Activated T-cell treated with anti-CD3 and anti-CD28 coated beads, Interleukin-2, amount 50 U/mL, for 24 hours (primary cell): ENCODE measurements at regions not wholly inside any gene's neighbourhood (a gene's known extent, or its start where the extent isn't known, plus 50 kb on each side); places are given as distances from the start of the nearest gene placed in this dataset.

ENCODE experiments used
- DNase-seq: peaks from one replicate; pipeline ENCODE4 v3.0.0-alpha.2; 2020
- H3K27ac Mint-ChIP-seq: 2 replicates; pipeline ENCODE4 v1.8.0; 2020; ENCODE audit warnings: mild to moderate bottlenecking, mixed read lengths
- H3K27me3 Mint-ChIP-seq: 2 replicates; pipeline ENCODE4 v1.8.0; 2020; ENCODE audit warnings: mixed read lengths
- H3K36me3 Mint-ChIP-seq: 2 replicates; pipeline ENCODE4 v1.8.0; 2020; ENCODE audit warnings: low read depth, mixed read lengths
- H3K4me1 Mint-ChIP-seq: 2 replicates; pipeline ENCODE4 v1.8.0; 2020; ENCODE audit warnings: low read depth, mixed read lengths
- H3K4me3 Mint-ChIP-seq: 2 replicates; pipeline ENCODE4 v1.8.0; 2020; ENCODE audit warnings: mild to moderate bottlenecking, moderate library complexity, mixed read lengths
- H3K9me3 Mint-ChIP-seq: 2 replicates; pipeline ENCODE4 v1.8.0; 2020; ENCODE audit warnings: mixed read lengths

DNA sequence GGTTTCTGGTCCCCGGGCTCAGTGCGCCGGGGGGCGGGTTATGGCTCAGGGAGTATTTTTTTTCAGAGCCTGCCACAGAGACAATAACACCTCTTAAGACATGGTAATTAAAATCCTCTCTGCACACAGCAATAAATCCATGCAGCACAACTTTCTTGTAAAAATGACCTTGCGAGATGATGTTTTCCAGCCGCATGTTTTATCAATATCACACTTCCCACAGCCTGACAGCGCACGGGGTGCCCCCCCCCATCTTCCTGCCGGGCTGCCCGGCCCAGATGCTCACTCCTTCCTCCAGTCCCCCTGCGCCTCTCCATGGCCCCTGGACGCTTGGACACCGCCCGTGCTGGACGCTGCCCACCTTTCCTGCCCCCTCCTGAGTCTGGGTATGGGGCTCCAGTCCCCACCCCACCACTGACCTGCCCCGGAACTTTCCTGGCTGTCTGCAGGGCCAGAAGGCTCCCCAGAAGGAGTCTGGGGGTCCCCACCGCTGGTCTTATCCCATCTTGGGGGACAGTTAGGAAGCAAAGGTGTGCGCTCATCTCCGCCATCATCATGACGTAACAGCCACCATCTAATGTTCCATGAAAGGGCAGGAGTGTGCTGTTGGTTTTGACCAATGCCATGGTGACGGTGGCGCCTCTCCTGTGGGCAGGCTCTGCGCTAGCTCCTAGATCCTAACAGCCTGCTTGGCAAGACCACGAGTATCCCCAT, 182.9 kb downstream of the KIF26A start:
- Mint-ChIP-seq H3K36me3 (no peaks in the 10 kb centered on the region), H3K27ac (no peak overlapping the region), H3K9me3 (no peaks in the 10 kb centered on the region), H3K27me3 (peaks cover 7% of the 10 kb centered on the region), H3K4me3 (no peak overlapping the region), H3K4me1 (peaks cover 1% of the 10 kb centered on the region)
- DNase-seq: peak; percentile 23

DNA sequence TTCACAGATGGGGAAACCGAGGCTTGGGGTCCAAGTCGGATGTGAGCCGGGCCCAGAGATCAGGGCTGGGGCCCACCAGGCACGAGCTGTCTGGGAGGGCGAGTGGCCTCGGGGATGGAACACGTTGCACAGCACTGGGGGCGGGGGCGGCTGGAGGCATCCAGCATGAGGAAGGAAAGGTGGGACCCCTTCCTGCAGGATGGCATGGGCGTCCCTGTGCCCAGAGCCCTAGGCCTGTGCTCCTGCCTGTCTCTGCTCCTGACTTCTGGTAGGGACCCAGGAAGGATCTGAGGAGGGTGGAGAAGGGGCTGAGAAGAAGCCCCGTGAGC, 183.4 kb downstream of the KIF26A start:
- Mint-ChIP-seq H3K36me3 (no peaks in the 10 kb centered on the region), H3K4me1 (peaks cover 1% of the 10 kb centered on the region), H3K27me3 (peaks cover 7% of the 10 kb centered on the region), H3K9me3 (no peaks in the 10 kb centered on the region), H3K4me3 (no peak overlapping the region), H3K27ac (no peak overlapping the region)
- DNase-seq: peak; percentile 22

DNA sequence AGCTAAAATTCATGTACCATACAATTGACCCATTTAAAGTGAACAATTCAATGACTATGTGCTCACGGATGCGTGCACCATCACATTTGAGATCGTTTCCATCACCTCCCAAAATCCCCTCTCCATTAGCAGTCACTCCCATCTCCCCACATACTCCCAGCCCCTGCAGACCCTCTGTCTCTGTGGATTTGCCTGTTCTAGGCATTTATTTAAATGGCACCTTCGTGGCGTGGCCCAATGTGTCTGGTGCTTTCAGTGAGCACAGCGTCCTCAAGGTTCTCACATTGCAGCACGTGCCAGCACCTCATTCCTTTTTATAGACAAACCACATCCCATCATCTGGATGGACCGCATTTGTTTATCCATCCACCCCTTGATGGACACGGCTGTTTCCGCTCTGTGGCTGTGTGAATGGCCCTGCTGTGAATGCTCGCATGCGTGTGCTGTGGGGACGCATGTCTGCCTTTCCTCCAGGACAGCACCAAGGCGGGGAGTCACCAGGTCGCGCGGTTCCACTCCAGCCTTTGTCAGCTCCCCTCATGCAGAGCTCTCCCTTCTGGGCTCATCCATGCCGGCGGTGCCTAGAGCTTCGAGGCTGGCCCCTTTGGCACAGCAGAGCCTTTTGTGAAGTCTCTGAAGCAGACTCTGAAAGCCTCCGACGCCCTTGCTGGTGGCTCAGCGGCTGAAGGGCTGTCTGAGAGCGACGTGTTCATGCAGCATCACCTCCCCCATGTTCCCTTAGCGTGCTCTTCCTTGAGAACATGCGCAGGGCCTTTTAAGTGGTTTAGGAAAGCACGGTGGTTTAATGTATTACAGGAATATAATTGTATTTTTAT, 184.4 kb downstream of the KIF26A start:
- H3K27me3 Mint-ChIP-seq: peaks cover 7% of the 10 kb centered on the region
- no peak overlapping the region for H3K4me3 Mint-ChIP-seq
- H3K27ac Mint-ChIP-seq: no peak overlapping the region
- no peaks in the 10 kb centered on the region for H3K9me3 Mint-ChIP-seq
- DNase-seq: no peak
- H3K36me3 Mint-ChIP-seq: no peaks in the 10 kb centered on the region
- peaks cover 1% of the 10 kb centered on the region for H3K4me1 Mint-ChIP-seq

DNA sequence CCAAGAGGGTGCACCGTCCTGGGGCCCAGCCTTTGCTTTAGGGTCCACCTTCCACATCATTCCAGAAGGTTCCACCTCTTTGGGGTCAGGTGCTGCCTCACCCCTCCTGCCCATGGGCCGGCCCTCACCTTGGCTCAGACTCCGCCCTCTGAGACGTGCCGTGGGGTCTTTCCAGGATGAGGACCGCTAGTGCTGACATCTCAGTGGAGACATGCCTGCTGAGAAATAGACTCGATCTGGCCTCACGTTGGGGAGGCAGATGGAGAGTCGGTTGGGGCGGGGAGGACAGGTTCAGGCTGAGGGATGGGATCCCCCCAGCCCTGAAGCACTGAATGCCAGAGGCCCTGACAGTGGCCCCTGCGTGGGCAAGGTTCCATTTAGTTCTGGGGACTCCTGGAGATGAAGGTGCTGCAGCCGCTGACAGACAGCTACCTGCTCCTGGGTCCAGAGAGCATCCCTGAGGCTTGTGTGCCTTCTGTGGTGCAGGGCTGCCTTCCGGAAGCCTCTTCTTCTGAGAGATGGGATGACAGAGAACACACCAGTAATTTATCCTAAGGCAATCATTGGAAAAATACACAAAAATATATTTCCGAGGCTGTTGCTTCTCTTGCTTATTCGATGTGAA, 185.3 kb downstream of the KIF26A start:
- H3K27ac Mint-ChIP-seq: no peak overlapping the region
- peaks cover 7% of the 10 kb centered on the region for H3K27me3 Mint-ChIP-seq
- DNase-seq: peak; percentile 11
- no peak overlapping the region for H3K4me3 Mint-ChIP-seq
- H3K36me3 Mint-ChIP-seq: no peaks in the 10 kb centered on the region
- H3K4me1 Mint-ChIP-seq: peaks cover 1% of the 10 kb centered on the region
- H3K9me3 Mint-ChIP-seq: no peaks in the 10 kb centered on the region

DNA sequence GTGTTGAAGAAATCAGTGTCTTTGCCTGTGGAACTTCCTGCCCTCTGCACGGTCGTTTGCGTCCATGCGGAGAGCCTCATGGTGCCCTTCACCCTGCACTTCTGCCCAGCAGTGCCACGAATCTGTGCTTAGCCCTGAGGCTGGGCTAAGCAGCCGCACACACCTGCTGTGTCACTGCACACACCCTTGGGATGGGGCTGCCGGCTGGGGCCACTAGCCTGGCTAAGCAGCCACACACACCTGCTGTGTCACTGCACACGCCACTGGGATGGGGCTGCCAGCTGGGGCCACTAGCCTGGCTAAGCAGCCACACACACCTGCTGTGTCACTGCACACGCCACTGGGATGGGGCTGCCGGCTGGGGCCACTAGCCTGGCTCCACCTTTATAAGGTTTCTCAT, 188.5 kb downstream of the KIF26A start:
- H3K27ac Mint-ChIP-seq: no peak overlapping the region
- H3K9me3 Mint-ChIP-seq: peaks cover 18% of the 10 kb centered on the region
- H3K4me3 Mint-ChIP-seq: no peak overlapping the region
- DNase-seq: no peak
- no peaks in the 10 kb centered on the region for H3K4me1 Mint-ChIP-seq
- no peaks in the 10 kb centered on the region for H3K27me3 Mint-ChIP-seq
- H3K36me3 Mint-ChIP-seq: peaks cover 2% of the 10 kb centered on the region

DNA sequence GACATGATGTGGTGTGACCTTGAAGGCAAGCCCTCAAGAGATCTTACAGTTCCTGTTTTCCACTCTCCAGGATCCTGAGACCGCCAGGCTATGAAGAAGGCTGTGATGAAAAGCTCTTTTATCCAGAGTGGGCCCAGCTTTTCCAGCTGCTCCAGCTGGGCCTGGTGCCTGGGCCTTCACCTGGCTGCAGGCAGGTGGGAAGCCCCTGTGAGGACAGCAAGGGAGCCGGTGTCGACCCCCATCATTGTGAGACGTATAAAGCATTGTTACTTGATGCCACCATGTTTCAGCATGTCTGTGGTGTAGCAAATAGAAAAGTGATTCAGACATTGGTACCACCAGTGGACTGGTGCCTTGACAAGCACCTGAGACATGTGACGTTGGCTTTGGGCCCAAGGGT, 190.2 kb downstream of the KIF26A start:
- Mint-ChIP-seq H3K36me3 (peaks cover 2% of the 10 kb centered on the region), H3K4me3 (no peak overlapping the region), H3K27ac (no peak overlapping the region), H3K9me3 (peaks cover 18% of the 10 kb centered on the region), H3K27me3 (no peaks in the 10 kb centered on the region), H3K4me1 (no peaks in the 10 kb centered on the region)
- DNase-seq: no peak

DNA sequence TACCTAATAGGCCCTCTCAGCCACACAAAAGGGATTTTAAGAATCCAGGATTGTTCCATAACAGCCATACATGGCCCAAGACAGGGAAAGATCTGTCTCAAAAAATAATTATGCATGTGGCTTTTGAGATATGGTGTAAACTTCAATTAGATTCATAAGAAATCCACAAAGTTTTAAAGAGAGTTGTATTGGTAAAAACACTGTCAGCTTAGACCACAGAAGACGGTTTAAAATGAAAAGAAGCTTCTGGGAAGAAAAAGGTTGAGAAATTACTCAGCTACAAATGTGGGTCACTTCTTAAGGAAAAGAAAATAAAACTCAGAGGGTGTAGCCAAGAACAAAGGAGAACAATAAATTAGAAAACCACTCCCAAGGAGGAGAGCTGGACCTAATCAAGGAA, 191.4 kb downstream of the KIF26A start:
- no peak overlapping the region for H3K27ac Mint-ChIP-seq
- DNase-seq: no peak
- no peak overlapping the region for H3K4me3 Mint-ChIP-seq
- no peaks in the 10 kb centered on the region for H3K4me1 Mint-ChIP-seq
- no peaks in the 10 kb centered on the region for H3K27me3 Mint-ChIP-seq
- peaks cover 18% of the 10 kb centered on the region for H3K9me3 Mint-ChIP-seq
- H3K36me3 Mint-ChIP-seq: peaks cover 2% of the 10 kb centered on the region

DNA sequence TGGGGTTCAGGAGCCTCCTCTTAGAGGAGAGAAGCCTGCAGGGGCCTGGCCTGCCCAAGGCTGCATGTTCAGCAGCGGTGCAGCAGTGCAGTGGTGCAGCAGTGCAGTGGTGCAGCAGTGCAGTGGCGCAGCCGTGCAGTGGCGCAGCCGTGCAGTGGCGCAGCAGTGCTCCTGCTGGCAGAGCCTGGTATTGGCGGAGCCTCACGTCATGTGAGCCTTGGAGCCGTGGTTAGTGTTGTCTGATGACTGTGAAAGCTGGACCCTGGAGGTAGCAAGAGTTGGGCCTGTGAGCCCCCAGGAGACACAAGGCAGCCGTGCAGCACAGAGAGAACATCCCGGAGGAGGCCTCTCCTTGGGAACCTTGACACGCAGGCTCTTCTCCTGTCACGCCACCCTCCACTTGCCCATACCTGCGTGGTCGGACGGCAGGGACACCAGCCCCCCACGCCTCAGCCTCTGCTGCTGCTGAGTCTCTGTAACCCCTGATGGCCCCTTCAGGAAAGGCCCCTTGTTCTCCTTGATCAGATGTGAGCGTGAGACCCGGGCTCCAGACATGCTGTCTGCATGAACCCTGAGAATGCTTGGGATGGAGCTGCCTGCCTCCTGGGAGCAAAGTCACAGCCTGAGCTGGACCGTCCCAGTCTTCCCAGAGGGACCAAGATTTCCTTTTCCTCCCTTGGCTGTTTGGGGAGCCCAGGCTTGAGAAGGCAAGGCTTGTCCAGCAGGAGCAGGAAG, 193.7 kb downstream of the KIF26A start:
- Mint-ChIP-seq H3K36me3 (peaks cover 2% of the 10 kb centered on the region), H3K27ac (no peak overlapping the region), H3K4me3 (no peak overlapping the region), H3K27me3 (no peaks in the 10 kb centered on the region), H3K9me3 (peaks cover 18% of the 10 kb centered on the region), H3K4me1 (no peaks in the 10 kb centered on the region)
- DNase-seq: peak; percentile 16

DNA sequence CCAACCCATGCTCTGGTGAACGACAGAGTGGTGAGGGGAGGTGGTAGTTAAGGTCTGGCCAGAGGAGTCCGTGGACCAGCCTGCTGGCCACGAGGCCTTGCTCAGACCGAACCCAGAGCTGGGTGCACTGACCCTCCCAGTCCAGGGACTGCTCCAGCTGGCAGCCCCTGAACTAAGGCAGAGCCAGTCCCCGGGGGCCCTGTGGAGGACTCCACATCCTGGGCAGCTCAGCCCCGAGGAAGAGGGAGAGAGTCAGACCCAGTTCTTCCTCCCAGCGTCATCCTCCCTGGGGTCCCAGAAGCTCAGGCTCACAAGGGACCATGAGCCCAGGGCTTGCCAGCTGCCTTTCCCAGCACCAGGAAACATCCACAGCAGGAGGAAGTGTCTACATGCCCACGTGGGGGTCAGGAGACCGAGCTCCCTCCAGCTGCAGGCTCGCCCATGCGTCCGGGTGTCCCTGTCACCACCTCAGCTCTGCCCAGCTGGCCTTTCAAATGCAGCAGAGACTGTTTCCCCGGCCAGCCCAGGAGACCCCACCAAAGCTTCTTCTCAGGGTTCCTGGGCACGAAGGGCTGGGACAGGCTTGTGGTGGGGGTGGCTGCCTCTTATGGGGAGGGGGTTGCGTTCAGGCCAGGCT, 194.4 kb downstream of the KIF26A start:
- Mint-ChIP-seq H3K9me3 (peaks cover 18% of the 10 kb centered on the region), H3K4me1 (no peaks in the 10 kb centered on the region), H3K36me3 (peaks cover 2% of the 10 kb centered on the region), H3K27me3 (no peaks in the 10 kb centered on the region), H3K4me3 (no peak overlapping the region), H3K27ac (no peak overlapping the region)
- DNase-seq: no peak

DNA sequence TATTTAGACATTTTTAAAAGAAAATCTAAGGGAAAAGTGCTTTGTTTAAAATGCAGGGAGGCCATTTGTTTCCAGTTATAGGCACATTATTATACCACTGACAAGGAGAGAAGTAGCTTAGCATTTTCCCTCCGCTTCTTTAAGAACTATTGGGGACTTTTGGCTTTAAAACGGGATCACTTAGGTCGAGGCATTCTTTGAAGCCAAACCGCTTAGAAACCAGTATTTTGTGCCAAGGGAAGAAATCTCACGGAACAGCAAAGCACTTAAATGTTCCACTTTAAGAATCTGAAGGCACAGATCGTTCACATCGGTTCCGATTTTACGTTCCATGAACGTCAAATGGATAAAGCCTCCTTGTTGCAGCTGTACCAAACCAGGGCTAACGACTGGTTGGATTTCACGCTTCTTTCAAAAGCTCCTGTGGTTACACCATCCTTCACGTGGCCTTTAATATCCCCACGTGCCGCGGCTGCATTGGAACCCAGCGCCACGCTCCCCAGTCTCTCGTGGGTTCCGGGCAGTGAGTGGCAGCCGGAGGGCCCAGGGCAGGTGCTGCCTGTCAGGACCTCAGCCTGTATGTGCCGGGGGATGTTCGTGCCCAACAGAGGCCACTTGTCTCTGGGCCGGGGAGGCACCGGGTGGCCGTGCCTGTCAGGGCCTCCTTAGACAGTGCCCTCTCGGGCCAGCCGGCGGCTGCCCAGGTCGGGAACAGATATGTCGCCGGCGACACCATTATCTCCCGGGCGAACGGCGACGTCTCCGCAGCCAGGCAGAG, 195.4 kb downstream of the KIF26A start:
- DNase-seq: no peak
- peaks cover 2% of the 10 kb centered on the region for H3K36me3 Mint-ChIP-seq
- no peaks in the 10 kb centered on the region for H3K27me3 Mint-ChIP-seq

DNA sequence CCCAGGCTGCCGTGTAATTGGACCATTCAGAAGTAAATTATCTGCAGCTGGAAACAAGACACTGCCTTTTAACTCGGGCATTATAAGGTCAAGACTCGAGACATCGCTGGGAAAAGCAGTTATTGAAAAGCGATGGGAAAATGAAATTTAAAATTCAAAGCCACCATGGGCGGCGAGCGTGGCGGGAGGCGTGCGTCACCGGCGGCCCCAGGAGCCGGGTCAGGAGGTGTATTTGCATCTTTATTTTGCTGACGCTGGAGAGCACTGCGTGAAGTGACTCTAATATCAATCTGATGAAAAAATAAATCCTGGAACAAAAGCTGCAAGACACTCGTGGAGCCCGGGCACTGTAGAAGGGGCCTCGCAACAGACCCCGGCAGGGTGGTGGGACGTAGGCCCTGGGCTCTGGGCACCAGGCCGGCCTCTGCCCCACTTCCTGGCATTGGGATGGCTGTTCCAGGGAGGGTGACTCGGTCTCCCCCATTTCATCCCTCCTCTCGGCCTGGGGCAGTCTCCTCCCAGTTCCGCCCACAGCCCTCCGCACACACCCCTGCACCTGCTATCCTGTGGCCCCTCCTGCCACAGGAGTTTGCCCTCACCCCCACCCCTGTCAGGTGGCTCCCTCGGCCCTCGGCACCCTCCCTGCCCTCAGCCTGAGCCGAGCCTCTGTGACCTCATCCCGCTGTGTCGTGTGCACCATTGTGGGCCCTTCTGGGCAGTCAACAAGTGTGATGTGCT, 196.2 kb downstream of the KIF26A start:
- Mint-ChIP-seq H3K4me3 (no peak overlapping the region), H3K36me3 (peaks cover 2% of the 10 kb centered on the region), H3K27me3 (no peaks in the 10 kb centered on the region), H3K4me1 (no peaks in the 10 kb centered on the region), H3K27ac (no peak overlapping the region), H3K9me3 (peaks cover 24% of the 10 kb centered on the region)
- DNase-seq: peak; percentile 11

More for the DNA sequence above, 195.4 kb downstream of the KIF26A start:
- Mint-ChIP-seq H3K27ac (no peak overlapping the region), H3K9me3 (peaks cover 27% of the 10 kb centered on the region), H3K4me3 (no peak overlapping the region), H3K4me1 (no peaks in the 10 kb centered on the region)

DNA sequence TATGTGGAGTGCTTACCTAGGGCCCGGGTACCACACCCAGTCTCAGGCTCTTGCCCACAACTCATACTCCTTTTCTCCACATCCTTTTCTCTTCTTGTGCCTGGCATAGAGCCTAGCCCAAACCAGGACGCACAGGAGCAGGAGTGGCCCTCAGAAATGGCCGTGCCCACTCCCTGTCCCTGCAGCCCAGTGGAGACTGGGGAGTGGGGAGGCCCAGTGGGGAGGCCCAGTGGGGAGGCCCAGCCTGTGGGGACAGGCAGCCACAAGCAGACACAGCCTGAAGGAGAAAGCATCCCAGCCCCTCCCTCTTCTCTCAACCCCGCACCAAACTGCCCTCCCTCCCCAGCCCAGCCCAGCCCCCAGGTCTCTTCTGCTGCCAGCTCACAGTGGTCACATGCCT, 196.8 kb downstream of the KIF26A start:
- Mint-ChIP-seq H3K9me3 (peaks cover 20% of the 10 kb centered on the region), H3K36me3 (no peaks in the 10 kb centered on the region), H3K4me1 (no peaks in the 10 kb centered on the region), H3K27ac (no peak overlapping the region), H3K27me3 (no peaks in the 10 kb centered on the region), H3K4me3 (no peak overlapping the region)
- no peak for DNase-seq

DNA sequence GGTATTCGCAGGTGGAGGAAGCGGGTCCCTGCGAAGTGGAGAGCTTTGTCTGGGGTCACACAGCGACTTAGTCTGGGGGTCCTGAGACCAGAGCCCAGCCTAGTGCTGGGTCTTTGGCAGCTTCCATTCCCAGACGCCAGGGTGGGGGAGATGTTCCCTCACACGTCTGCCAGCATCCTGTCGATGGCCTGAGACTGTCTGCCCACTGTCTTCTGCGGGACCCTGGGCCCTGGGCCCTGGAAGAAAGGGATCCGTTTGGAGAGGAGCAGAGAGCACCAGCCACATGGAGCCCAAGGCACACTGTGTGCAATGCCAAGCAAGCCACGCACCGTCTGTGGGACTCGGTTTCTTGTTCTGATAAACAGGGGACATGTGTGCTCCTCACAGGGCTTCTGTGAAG, 197.2 kb downstream of the KIF26A start:
- peaks cover 18% of the 10 kb centered on the region for H3K9me3 Mint-ChIP-seq
- no peak overlapping the region for H3K4me3 Mint-ChIP-seq
- no peaks in the 10 kb centered on the region for H3K36me3 Mint-ChIP-seq
- H3K27me3 Mint-ChIP-seq: no peaks in the 10 kb centered on the region
- no peak overlapping the region for H3K27ac Mint-ChIP-seq
- no peak for DNase-seq
- H3K4me1 Mint-ChIP-seq: no peaks in the 10 kb centered on the region
